ENCODE measurements at regions not wholly inside any gene's neighbourhood (a gene's known extent, or its start where the extent isn't known, plus 50 kb on each side); places are given as distances from the start of the nearest gene placed in this dataset.

DNA sequence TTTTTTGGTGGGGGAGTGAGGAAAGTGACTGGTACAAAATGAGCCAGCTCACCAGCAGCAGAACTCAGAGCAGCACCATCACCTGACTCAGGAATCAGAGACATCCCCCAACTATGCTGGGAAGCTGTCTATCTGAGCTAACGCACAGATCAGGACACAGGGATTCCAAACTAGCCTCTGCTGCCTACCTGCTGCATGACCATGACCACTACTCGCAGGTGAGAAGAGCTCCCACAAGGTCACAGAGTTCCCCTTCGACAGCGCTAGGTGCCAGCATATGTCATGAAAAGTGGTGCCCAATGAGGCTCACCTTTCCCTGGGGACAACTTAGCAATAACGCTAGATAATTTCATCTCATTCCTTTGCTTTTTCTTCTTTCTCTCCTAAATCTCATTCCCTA is 662.6 kb upstream of the CPEB2 start:
- Histone ChIP-seq H3K27ac (ENCODE audit: low read depth) (no peak overlapping the region), H4K20me1 (replicated peaks; ENCODE audit: insufficient read depth) (no peaks in the 10 kb centered on the region), H3K4me1 (ENCODE audit: insufficient read depth) (peaks cover 13% of the 10 kb centered on the region; the same call in 1 of the 2 replicates), H3F3A (replicated peaks; ENCODE audit: low read depth) (no peaks in the 10 kb centered on the region), H3K4me2 (no peak overlapping the region), H3K27me3 (ENCODE audit: insufficient read depth) (no peaks in the 10 kb centered on the region), H3K9me2 (ENCODE audit: insufficient read depth) (0 out of 2 replicates have a peak, but pooled peaks cover 1% of the 10 kb centered on the region), H2AFZ (peak overlapping the region; percentile 56), H3K4me3 (no peak overlapping the region), H3K79me2 (replicated peaks; ENCODE audit: insufficient read depth) (no peaks in the 10 kb centered on the region), H3K36me3 (ENCODE audit: insufficient read depth) (no peaks in the 10 kb centered on the region)
- no peaks in the 10 kb centered on the region for H3K9me3 Mint-ChIP-seq
- H3K4me3 Mint-ChIP-seq: no peak overlapping the region
- no peaks in the 10 kb centered on the region for H3K27me3 Mint-ChIP-seq (ENCODE audit: insufficient read depth, low read depth, poor library complexity)
- H3K4me1 Mint-ChIP-seq: peaks cover 29% of the 10 kb centered on the region
- H3K27ac Mint-ChIP-seq: no peak overlapping the region
- DNase-seq (ENCODE audit: low spot score) (peak; percentile 25), ATAC-seq (peak; percentile 65)
- no peak for TF ChIP-seq EZH2 (IDR thresholded peaks at IDR 0.05; ENCODE audit: low read depth, unreplicated experiment)
- TF ChIP-seq CREB1 (CRISPR knock-in tag; IDR thresholded peaks at IDR 0.05; ENCODE audit: low read depth): no peak
- peak in 1 of 2 experiments; percentile 24; a peak in 2 of 4 replicates for TF ChIP-seq CTCF (conservative IDR thresholded peaks at IDR 0.05; ENCODE audit: low read depth in 2 of 2)
- no peaks in the 10 kb centered on the region for H3K36me3 Mint-ChIP-seq (ENCODE audit: low read depth)

- Histone ChIP-seq H3K4me2 (no peak overlapping the region), H3K27me3 (ENCODE audit: insufficient read depth) (no peaks in the 10 kb centered on the region), H3K4me3 (no peak overlapping the region), H3K9me2 (ENCODE audit: insufficient read depth) (no peaks in the 10 kb centered on the region), H3K79me2 (replicated peaks; ENCODE audit: insufficient read depth) (no peaks in the 10 kb centered on the region), H2AFZ (peak overlapping the region; percentile 56; the same call in 1 of the 2 replicates), H3K4me1 (ENCODE audit: insufficient read depth) (peaks cover 13% of the 10 kb centered on the region; the same call in 1 of the 2 replicates), H3F3A (replicated peaks; ENCODE audit: low read depth) (no peaks in the 10 kb centered on the region), H3K27ac (ENCODE audit: low read depth) (no peak overlapping the region), H3K36me3 (ENCODE audit: insufficient read depth) (no peaks in the 10 kb centered on the region), H4K20me1 (replicated peaks; ENCODE audit: insufficient read depth) (no peaks in the 10 kb centered on the region)
- DNase-seq (ENCODE audit: low spot score) (no peak), ATAC-seq (no peak; the same call in 2 of the 3 replicates)
- Mint-ChIP-seq H3K4me3 (no peak overlapping the region), H3K36me3 (ENCODE audit: low read depth) (no peaks in the 10 kb centered on the region), H3K4me1 (peaks cover 29% of the 10 kb centered on the region), H3K27me3 (ENCODE audit: insufficient read depth, low read depth, poor library complexity) (no peaks in the 10 kb centered on the region), H3K27ac (no peak overlapping the region), H3K9me3 (no peaks in the 10 kb centered on the region)
- TF ChIP-seq EZH2 (IDR thresholded peaks at IDR 0.05; ENCODE audit: low read depth, unreplicated experiment) (no peak), ZNF114 (CRISPR knock-in tag; IDR thresholded peaks at IDR 0.05) (no peak), EZH2phosphoT487 (IDR thresholded peaks at IDR 0.05; ENCODE audit: unreplicated experiment) (no peak), REST (IDR thresholded peaks at IDR 0.05; ENCODE audit: unreplicated experiment) (no peak), POLR2AphosphoS5 (IDR thresholded peaks at IDR 0.05; ENCODE audit: low read depth) (no peak), JUNB (IDR thresholded peaks at IDR 0.05; ENCODE audit: unreplicated experiment) (no peak), CREB1 (CRISPR knock-in tag; IDR thresholded peaks at IDR 0.05; ENCODE audit: low read depth) (no peak)
- TF ChIP-seq, protein P1, sequence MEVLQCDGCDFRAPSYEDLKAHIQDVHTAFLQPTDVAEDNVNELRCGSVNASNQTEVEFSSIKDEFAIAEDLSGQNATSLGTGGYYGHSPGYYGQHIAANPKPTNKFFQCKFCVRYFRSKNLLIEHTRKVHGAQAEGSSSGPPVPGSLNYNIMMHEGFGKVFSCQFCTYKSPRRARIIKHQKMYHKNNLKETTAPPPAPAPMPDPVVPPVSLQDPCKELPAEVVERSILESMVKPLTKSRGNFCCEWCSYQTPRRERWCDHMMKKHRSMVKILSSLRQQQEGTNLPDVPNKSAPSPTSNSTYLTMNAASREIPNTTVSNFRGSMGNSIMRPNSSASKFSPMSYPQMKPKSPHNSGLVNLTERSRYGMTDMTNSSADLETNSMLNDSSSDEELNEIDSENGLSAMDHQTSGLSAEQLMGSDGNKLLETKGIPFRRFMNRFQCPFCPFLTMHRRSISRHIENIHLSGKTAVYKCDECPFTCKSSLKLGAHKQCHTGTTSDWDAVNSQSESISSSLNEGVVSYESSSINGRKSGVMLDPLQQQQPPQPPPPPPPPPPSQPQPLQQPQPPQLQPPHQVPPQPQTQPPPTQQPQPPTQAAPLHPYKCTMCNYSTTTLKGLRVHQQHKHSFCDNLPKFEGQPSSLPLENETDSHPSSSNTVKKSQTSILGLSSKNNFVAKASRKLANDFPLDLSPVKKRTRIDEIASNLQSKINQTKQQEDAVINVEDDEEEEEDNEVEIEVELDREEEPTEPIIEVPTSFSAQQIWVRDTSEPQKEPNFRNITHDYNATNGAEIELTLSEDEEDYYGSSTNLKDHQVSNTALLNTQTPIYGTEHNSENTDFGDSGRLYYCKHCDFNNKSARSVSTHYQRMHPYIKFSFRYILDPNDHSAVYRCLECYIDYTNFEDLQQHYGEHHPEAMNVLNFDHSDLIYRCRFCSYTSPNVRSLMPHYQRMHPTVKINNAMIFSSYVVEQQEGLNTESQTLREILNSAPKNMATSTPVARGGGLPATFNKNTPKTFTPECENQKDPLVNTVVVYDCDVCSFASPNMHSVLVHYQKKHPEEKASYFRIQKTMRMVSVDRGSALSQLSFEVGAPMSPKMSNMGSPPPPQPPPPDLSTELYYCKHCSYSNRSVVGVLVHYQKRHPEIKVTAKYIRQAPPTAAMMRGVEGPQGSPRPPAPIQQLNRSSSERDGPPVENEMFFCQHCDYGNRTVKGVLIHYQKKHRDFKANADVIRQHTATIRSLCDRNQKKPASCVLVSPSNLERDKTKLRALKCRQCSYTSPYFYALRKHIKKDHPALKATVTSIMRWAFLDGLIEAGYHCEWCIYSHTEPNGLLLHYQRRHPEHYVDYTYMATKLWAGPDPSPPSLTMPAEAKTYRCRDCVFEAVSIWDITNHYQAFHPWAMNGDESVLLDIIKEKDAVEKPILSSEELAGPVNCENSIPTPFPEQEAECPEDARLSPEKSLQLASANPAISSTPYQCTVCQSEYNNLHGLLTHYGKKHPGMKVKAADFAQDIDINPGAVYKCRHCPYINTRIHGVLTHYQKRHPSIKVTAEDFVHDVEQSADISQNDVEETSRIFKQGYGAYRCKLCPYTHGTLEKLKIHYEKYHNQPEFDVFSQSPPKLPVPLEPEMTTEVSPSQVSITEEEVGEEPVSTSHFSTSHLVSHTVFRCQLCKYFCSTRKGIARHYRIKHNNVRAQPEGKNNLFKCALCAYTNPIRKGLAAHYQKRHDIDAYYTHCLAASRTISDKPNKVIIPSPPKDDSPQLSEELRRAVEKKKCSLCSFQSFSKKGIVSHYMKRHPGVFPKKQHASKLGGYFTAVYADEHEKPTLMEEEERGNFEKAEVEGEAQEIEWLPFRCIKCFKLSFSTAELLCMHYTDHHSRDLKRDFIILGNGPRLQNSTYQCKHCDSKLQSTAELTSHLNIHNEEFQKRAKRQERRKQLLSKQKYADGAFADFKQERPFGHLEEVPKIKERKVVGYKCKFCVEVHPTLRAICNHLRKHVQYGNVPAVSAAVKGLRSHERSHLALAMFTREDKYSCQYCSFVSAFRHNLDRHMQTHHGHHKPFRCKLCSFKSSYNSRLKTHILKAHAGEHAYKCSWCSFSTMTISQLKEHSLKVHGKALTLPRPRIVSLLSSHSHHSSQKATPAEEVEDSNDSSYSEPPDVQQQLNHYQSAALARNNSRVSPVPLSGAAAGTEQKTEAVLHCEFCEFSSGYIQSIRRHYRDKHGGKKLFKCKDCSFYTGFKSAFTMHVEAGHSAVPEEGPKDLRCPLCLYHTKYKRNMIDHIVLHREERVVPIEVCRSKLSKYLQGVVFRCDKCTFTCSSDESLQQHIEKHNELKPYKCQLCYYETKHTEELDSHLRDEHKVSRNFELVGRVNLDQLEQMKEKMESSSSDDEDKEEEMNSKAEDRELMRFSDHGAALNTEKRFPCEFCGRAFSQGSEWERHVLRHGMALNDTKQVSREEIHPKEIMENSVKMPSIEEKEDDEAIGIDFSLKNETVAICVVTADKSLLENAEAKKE (CRISPR knock-in tag; IDR thresholded peaks at IDR 0.05): no peak
Measured at GRCh38 chr4:14340321-14340720, 662.0 kb upstream of the CPEB2 start.

All from GM23338 (cell line).